Body of pancreas (tissue), 4 donors: ENCODE measurements at regions not wholly inside any gene's neighbourhood (a gene's known extent, or its start where the extent isn't known, plus 50 kb on each side); places are given as distances from the start of the nearest gene placed in this dataset.

ENCODE experiments used
- CTCF ChIP-seq, 7 experiments: fragments of 450-650 bp in 4 of 7; fragments of 200-600 bp in 3 of 7; sonication (generic) in 3 of 7; IDR thresholded peaks; one replicate each; pipeline ENCODE4 v1.5.1; 2016 to 2019; ENCODE audit warnings: antibody characterized with exemption in 7 of 7
- POLR2A ChIP-seq, 3 donors: fragments of 450-650 bp; IDR thresholded peaks; one replicate each; pipeline ENCODE4 v1.6.1; 2016; ENCODE audit warnings: antibody characterized with exemption in 3 of 3, mild to moderate bottlenecking in 2 of 3

DNA sequence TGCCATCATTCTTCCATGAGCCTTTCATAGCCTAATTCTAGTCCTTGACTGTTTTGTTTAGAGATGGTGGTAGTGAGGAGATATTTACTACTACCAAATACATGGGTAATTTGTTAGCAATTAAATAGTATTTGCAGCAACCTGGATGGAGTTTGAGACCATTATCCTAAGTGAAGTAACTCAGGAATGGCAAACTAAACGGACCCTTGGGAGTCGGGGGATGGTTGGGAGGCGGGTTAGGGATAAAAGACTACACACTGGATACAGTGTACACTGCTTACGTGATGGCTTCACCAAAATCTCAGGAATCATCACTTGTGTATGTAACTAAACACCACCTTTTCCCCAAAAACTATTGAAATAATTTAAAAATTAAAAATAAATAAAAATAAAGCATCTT lies 809.2 kb upstream of the ZNF608 start:
- TF ChIP-seq CTCF (IDR thresholded peaks at IDR 0.05) (no peak), POLR2A (IDR thresholded peaks at IDR 0.05) (no peak)
